PC-3 (cell line): ENCODE measurements at regions not wholly inside any gene's neighbourhood (a gene's known extent, or its start where the extent isn't known, plus 50 kb on each side); places are given as distances from the start of the nearest gene placed in this dataset.

ENCODE experiments used
- ATAC-seq: fragments of 200-7000 bp; cut with Tn5 transposase; 2 replicates; pipeline ENCODE4 v1.9.1; 2020; ENCODE audit warnings: mild to moderate bottlenecking, moderate library complexity
- BruUV-seq: library from RNA; stranded (reverse); fragments of 400-500 nt; replicated peaks from 2 replicates; lab custom pipeline; 2021; lab: Mats Ljungman, UMichigan
- CTCF ChIA-PET: fragments of 300-600 bp; sonication (Branson Sonifier 250); formaldehyde crosslinking; loops from one replicate; lab custom pipeline; 2022; ENCODE audit warnings: antibody characterized with exemption; lab: Charles Lee
- POLR2A ChIA-PET: fragments of 300-600 bp; sonication (Branson Sonifier 250); formaldehyde crosslinking; loops from one replicate; lab custom pipeline; 2022; ENCODE audit warnings: antibody characterized with exemption; ENCODE audit not compliant: unreplicated experiment; lab: Charles Lee
- DNase-seq: peaks from one replicate; pipeline ENCODE4 v3.0.0-alpha.2; 2015
- H2AFZ ChIP-seq: fragments of 300-600 bp; sonication (generic); 2 replicates; pipeline ENCODE4 v1.6.0; 2016; ENCODE audit warnings: antibody characterized with exemption, low read length
- H3F3A ChIP-seq: fragments of 300-600 bp; sonication (generic); one replicate; pipeline ENCODE4 v1.6.0; 2017; ENCODE audit warnings: antibody characterized with exemption, low read length, control low read depth, mild to moderate bottlenecking; ENCODE audit not compliant: unreplicated experiment
- H3K27ac ChIP-seq: fragments of 300-600 bp; sonication (generic); 2 replicates; pipeline ENCODE4 v1.5.1; 2016; ENCODE audit warnings: mild to moderate bottlenecking, low read length
- H3K27me3 ChIP-seq: fragments of 300-600 bp; sonication (generic); 2 replicates; pipeline ENCODE4 v1.6.1; 2016; ENCODE audit warnings: low read length, mixed read lengths
- H3K36me3 ChIP-seq: fragments of 300-600 bp; sonication (generic); 2 replicates; pipeline ENCODE4 v1.6.1; 2016; ENCODE audit warnings: low read depth, mixed run types, low read length, mixed read lengths
- H3K4me1 ChIP-seq: fragments of 300-600 bp; sonication (generic); 2 replicates; pipeline ENCODE4 v1.5.1; 2016; ENCODE audit warnings: low read length; ENCODE audit not compliant: insufficient read depth
- H3K4me2 ChIP-seq: fragments of 300-600 bp; sonication (generic); 2 replicates; pipeline ENCODE4 v1.6.0; 2016; ENCODE audit warnings: low read length
- H3K4me3 ChIP-seq: fragments of 300-600 bp; sonication (generic); 2 replicates; pipeline ENCODE4 v1.5.1; 2016; ENCODE audit warnings: mild to moderate bottlenecking, low read length, mixed read lengths
- H3K79me2 ChIP-seq: fragments of 300-600 bp; sonication (generic); 2 replicates; pipeline ENCODE4 v1.6.1; 2017; ENCODE audit warnings: low read length, mixed read lengths
- H3K9ac ChIP-seq: fragments of 300-600 bp; sonication (generic); 2 replicates; pipeline ENCODE4 v1.6.0; 2016; ENCODE audit warnings: mild to moderate bottlenecking, low read length
- H3K9me2 ChIP-seq: fragments of 300-600 bp; sonication (generic); replicated peaks from 2 replicates; pipeline ENCODE4 v1.6.1; 2016; ENCODE audit warnings: mixed run types, low read length, mixed read lengths
- H3K9me3 ChIP-seq: fragments of 300-600 bp; sonication (generic); 2 replicates; pipeline ENCODE4 v1.6.1; 2016; ENCODE audit warnings: low read length, mixed read lengths
- H4K20me1 ChIP-seq: fragments of 300-600 bp; sonication (generic); 2 replicates; pipeline ENCODE4 v1.6.1; 2016; ENCODE audit warnings: low read length, mixed read lengths
- CTCF ChIP-seq: fragments of 300-600 bp; sonication (generic); conservative IDR thresholded peaks from 2 replicates; pipeline ENCODE4 v1.5.1; 2017; ENCODE audit warnings: antibody characterized with exemption, low read depth, mild to moderate bottlenecking, low read length
- EZH2 ChIP-seq: fragments of 300-600 bp; sonication (generic); IDR thresholded peaks from one replicate; pipeline ENCODE4 v1.6.1; 2017; ENCODE audit warnings: antibody characterized with exemption, mild to moderate bottlenecking, low read length; ENCODE audit not compliant: unreplicated experiment
- EZH2phosphoT487 ChIP-seq: fragments of 300-600 bp; sonication (generic); IDR thresholded peaks from 2 replicates; pipeline ENCODE4 v1.6.1; 2018; ENCODE audit warnings: mild to moderate bottlenecking, antibody characterized with exemption, low read length, borderline replicate concordance
- intact Hi-C: fragments of 100-400 bp; cut with micrococcal nuclease; formaldehyde crosslinking; loops from 2 replicates; pipeline ENCODE4 v1.9.0; 2023

- CTCF ChIA-PET, result no interaction called here
Observed at GRCh38 chr4:44071959-44072955, 376.4 kb downstream of the KCTD8 start.

GRCh38 chr4:44086753-44087152 lies 361.9 kb downstream of the KCTD8 start:
- POLR2A ChIA-PET, result no interaction called here
- no peak overlapping the region for H3K27ac ChIP-seq
- no peak for DNase-seq
- no peaks in the 10 kb centered on the region for H3K4me1 ChIP-seq
- ATAC-seq, result no peak
- H3K4me3 ChIP-seq, result no peak overlapping the region
- CTCF ChIA-PET, result no interaction called here
- H3F3A ChIP-seq, result no peaks in the 10 kb centered on the region
- no peaks in the 10 kb centered on the region for H4K20me1 ChIP-seq
- no peaks in the 10 kb centered on the region for H3K9me3 ChIP-seq
- intact Hi-C loops, result no loop called here
- BruUV-seq, result no TSS peak
- H3K4me2 ChIP-seq, result no peak overlapping the region
- H3K36me3 ChIP-seq, result no peaks in the 10 kb centered on the region
- H3K9ac ChIP-seq, result no peak overlapping the region
- no peaks in the 10 kb centered on the region for H3K27me3 ChIP-seq
- TF ChIP-seq EZH2phosphoT487 (no peak), CTCF (no peak), EZH2 (no peak)
- no peaks in the 10 kb centered on the region for H3K79me2 ChIP-seq
- no peak overlapping the region for H2AFZ ChIP-seq
- no peaks in the 10 kb centered on the region for H3K9me2 ChIP-seq

More at GRCh38 chr4:44071959-44072955, 376.4 kb downstream of the KCTD8 start:
- POLR2A ChIA-PET, result no interaction called here
- no peak overlapping the region for H3K4me3 ChIP-seq
- no peaks in the 10 kb centered on the region for H3K4me1 ChIP-seq
- H3K27ac ChIP-seq, result no peak overlapping the region
- no peaks in the 10 kb centered on the region for H4K20me1 ChIP-seq
- H3K9me3 ChIP-seq, result no peaks in the 10 kb centered on the region
- no peaks in the 10 kb centered on the region for H3K36me3 ChIP-seq
- no peak for ATAC-seq
- H2AFZ ChIP-seq, result no peak overlapping the region
- no peaks in the 10 kb centered on the region for H3K9me2 ChIP-seq
- no peaks in the 10 kb centered on the region for H3F3A ChIP-seq
- no peaks in the 10 kb centered on the region for H3K79me2 ChIP-seq
- intact Hi-C loops, result no loop called here
- H3K9ac ChIP-seq, result no peak overlapping the region
- no peak for TF ChIP-seq CTCF
- no peak for TF ChIP-seq EZH2
- H3K27me3 ChIP-seq, result no peaks in the 10 kb centered on the region
- H3K4me2 ChIP-seq, result no peak overlapping the region
- no TSS peak for BruUV-seq
- DNase-seq, result no peak

GRCh38 chr4:44093390-44093789 lies 355.2 kb downstream of the KCTD8 start:
- POLR2A ChIA-PET, result no interaction called here
- no peak overlapping the region for H2AFZ ChIP-seq
- no peaks in the 10 kb centered on the region for H3K27me3 ChIP-seq
- CTCF ChIA-PET, result no interaction called here
- H3K4me1 ChIP-seq, result no peaks in the 10 kb centered on the region
- intact Hi-C loops, result no loop called here
- no peaks in the 10 kb centered on the region for H3F3A ChIP-seq
- DNase-seq, result no peak
- H3K9me3 ChIP-seq, result no peaks in the 10 kb centered on the region
- no peak overlapping the region for H3K4me2 ChIP-seq
- H3K79me2 ChIP-seq, result no peaks in the 10 kb centered on the region
- no peaks in the 10 kb centered on the region for H4K20me1 ChIP-seq
- no peak overlapping the region for H3K4me3 ChIP-seq
- H3K36me3 ChIP-seq, result no peaks in the 10 kb centered on the region
- H3K27ac ChIP-seq, result no peak overlapping the region
- no peaks in the 10 kb centered on the region for H3K9me2 ChIP-seq
- no TSS peak for BruUV-seq
- TF ChIP-seq CTCF (no peak), EZH2phosphoT487 (no peak), EZH2 (no peak)
- no peak for ATAC-seq
- H3K9ac ChIP-seq, result no peak overlapping the region
